GM13976 (cell line): ENCODE measurements at regions not wholly inside any gene's neighbourhood (a gene's known extent, or its start where the extent isn't known, plus 50 kb on each side); places are given as distances from the start of the nearest gene placed in this dataset.

ENCODE experiments used
- DNase-seq: peaks from one replicate; pipeline ENCODE4 v3.0.0; 2012; ENCODE audit warnings: low spot score
- CTCF ChIP-seq: IDR thresholded peaks from 2 replicates; pipeline ENCODE4 v1.5.1; 2012; ENCODE audit warnings: borderline replicate concordance, mild to moderate bottlenecking; ENCODE audit not compliant: insufficient read depth; ENCODE audit errors: extremely low read depth, missing control alignments, control extremely low read depth
- in situ Hi-C: fragments of 300-500 bp; cut with MboI; formaldehyde crosslinking; loops from one replicate; pipeline ENCODE4 v1.12.0; 2022; ENCODE audit warnings: low sequenced_read_pairs, mixed read lengths, inconsistent platforms; ENCODE audit not compliant: unreplicated experiment

- TF ChIP-seq CTCF: no peak
- in situ Hi-C loops: no loop called here
- DNase-seq: no peak
These were observed 55.9 kb upstream of the ADRB1 start for GRCh38 chr10:113987805-113988204.

GRCh38 chr10:113988535-113988934, 55.1 kb upstream of the ADRB1 start:
- no peak for DNase-seq
- TF ChIP-seq CTCF: no peak
- in situ Hi-C loops: no loop called here

DNA sequence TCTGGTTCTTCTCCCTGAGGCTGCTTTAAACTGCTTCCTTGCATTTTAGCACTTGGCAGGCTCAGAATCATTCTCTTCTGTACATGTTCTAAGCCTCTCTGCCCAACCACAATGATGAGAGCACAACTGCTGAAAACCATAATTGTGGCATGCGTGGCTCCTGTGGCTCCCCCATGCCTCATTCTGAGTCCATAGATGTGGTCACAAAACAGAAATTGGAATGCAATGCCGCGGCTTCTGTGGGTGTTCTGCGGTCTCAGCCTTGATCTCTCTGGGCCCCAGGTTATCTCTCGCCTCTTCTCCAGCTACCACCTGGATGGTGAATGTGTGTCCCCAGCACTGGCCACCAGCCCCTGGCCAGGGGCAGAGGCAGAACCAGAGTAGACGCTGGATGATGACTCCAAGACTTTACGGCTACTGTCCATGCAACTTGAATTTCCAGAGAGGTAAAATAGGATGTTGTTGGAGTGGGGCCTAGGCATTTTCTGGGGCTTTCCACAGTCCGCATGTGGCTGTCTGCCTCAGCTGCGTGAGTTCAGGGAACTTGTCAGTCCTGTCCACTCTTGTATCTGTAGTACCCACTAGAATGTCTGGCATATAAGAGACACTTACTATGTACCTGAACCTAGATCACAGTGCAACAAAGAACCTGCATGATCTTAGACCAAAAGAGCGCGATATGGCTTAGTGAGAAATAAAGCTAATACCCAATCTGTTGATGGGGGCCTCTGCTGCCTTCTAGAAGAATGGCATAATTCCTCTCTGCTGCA, 52.4 kb upstream of the ADRB1 start:
- no peak for TF ChIP-seq CTCF
- in situ Hi-C loops: no loop called here
- no peak for DNase-seq

- in situ Hi-C loops: no loop called here
These were observed 51.1 kb upstream of the ADRB1 start for GRCh38 chr10:113992471-113993011.

GRCh38 chr10:113993489-113993991, 50.1 kb upstream of the ADRB1 start:
- peak; percentile 40 for DNase-seq
- no peak for TF ChIP-seq CTCF
- in situ Hi-C loops: no loop called here

More at GRCh38 chr10:113992471-113993011, 51.1 kb upstream of the ADRB1 start:
- TF ChIP-seq CTCF: no peak
- no peak for DNase-seq
